ENCODE measurements at regions not wholly inside any gene's neighbourhood (a gene's known extent, or its start where the extent isn't known, plus 50 kb on each side); places are given as distances from the start of the nearest gene placed in this dataset.

DNA sequence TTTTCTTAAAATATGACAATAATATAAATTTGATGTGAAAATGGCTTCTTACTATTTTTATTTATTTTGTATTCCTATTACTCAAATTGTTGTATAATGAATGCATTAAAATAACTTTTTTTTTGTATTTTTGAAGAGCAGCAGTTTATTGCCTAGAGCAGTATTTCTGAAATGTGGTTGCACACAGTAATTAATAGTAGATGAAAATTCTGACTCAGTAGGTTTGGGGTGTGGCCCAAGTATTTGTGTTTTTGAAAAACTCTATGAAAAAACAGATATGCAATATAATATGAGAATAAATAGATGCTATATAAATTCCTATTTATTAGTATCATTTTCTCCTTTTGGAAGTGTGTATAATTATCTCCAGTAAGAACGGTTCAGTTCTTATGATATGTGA, 2225.3 kb upstream of the C9orf72 start:
- DNase-seq, result no peak

DNA sequence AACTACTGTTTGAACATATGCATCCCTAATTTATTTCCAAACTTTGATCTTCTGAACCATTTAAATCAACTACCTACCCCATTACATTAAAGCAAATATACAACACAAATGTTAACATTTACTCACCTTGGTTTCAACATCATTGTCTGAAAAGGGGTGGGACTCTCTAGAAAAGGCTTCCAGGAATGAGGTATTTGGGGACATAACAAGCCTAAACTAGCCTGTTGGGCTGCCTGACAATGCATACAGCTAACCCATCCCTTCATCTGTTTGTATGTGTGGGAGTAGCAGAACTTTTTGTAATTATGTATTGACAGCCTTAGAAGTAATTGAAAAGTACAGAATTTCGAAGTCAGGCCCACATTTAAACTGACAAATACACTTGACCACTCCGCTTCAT, 2225.9 kb upstream of the C9orf72 start:
- DNase-seq, result no peak

DNA sequence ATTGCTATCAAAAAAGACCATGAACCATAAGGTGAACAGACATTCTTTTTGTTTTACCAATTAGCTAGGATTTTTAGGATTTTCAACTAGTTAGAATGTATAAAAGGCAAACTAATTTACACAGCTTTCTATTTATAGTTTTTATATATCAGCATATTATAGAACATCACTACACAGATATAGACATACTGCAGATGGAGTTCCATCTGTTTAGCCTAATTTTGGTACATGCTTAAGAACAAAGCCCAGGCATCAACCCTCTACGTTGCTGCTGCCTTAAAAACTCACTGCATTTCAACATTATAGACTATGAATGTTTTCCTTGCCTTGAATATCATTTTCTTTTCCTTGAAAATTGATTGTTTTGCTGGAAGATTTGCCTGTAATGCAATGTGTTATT, 2227.5 kb upstream of the C9orf72 start:
- DNase-seq, result no peak

DNA sequence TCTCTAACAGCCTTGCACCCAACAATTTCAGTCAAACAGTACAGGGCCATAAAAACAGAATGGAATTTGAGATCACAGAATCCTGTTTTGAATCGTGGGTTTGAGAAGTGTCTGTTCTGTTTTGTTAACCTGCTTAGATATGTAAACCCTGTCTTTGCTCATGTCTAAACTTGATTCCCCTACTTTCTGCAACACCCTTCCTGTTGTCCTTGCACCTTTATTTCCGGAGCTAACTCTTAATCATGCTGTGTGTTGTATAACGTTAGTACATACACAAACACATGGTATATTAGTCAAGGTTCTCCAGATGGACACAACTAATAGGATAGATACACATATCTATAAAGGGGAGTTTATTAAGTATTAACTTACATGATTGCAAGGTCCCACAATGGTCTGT, 2229.2 kb upstream of the C9orf72 start:
- DNase-seq, result no peak

DNA sequence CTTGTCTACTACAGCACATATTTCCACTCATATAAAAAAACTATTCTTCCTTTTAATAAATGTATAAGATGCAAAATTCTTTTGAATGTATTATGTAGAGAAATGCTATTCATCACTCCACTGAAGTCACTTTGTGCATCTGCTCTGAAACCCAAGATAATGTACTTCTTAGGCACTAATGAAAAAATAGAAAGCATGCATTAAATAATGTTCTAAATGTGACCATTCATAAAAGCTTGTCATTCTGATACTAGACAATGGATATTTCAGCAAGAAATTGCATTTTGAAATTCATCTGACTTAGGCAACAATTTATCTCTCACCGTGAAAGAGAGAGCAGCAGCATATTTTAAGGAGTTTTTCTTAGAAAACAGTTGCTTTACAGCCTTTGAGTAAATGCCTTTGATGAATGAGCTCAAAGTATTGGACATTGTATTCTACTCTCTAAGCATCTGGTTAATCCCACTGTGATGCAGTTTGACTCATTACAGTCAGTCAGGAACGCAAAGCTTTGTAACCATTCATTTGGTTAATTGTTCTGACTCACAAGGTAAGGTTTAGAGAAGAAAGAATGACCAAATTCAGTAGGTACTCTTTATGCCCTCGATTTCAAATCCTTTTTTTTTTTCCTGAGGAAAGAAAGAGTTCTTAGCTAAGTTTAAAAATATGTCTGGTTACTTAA, 2233.8 kb upstream of the C9orf72 start:
- no peak for DNase-seq

DNA sequence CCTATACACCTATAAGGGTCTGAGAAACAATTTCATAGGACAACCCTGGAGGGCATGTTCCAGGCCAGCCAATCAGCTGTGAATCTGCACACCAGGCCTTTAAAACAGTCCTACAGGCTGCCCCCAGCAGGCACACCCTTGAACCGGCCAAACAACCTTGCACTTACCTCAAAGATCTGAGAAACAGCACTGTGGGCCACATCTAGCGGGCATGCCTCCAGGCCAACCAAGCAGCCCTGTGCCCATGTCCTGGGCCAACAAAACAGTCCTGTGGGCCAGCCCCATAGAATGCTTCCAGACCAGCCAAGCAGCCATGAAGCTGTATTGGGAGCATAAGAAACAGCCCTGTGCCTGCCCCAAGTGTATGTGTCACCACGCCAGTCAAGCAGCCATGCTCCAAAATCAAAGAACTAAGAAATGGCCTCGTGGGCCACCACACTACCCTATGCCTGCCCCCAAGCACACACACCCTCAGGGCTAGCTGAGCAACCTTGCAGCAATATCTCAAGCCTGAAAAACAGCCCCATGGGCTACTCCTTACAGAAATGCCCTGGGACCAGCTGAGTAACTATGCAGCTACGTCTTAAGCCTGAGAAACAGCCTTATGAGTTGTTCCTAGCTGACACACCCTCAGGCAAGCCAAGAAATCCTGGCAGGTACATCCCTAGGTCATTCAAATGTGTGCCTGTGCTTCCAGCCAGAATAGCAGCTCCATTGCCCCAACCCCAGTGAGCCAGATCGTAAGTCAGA, 2243.8 kb upstream of the C9orf72 start:
- no peak for DNase-seq

DNA sequence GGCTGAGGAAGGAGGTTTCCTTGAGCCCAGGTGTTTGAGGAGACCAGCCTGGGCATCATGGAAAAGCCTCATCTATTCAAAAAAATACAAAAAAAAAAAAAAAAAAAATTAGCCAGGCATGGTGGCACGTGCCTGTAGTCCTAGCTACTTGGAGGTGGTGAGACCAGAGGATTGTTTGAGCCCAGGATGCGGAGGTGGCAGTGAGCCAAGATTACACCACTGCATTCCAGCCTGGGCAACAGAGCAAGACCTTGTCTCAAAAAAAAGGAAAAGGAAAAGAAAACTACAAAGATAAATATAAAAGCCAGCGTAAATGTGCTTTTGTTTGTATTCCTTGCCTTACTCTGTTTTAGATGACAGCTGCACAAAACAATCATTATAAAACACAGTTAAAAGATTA, 2249.2 kb upstream of the C9orf72 start:
- no peak for DNase-seq

DNA sequence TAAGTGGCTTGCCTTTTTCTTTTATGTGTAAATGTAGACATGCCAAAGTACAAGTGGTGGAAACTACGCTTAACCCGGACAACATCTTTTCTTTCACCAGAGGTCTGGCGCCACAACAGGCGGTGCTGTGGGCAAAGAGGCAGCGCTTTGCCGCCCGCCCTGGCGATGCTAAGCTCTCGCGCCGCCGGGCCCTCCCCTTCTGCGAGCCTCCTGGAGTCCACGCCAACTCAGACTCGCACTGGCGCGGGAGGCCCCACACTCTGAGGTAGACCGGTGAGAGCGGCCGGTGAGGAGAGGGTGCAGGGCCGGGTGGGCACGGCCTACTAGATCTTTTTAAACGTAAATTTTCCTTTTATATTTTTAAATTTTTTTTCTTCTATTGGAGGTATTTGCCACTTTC, 2253.1 kb upstream of the C9orf72 start:
- DNase-seq, result no peak

DNA sequence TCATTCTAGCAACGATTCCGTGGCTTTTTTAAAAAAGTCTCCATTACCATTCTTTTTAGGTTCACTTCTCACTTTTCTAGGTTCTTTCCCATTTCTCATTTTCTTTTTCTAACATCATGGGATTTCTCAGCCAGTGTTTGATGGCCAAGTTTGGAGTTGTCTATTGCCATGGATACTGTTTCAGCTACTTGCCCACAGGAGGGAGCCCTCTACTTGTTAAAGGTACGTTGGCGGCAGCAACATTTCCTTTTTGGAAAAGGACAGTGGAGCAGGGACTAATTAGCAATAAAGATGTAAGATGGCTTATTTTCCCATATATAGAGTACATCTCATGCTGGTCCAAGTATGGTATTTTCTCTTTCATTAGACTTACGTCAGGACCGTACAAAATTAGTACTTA, 2257.5 kb upstream of the C9orf72 start:
- no peak for DNase-seq

DNA sequence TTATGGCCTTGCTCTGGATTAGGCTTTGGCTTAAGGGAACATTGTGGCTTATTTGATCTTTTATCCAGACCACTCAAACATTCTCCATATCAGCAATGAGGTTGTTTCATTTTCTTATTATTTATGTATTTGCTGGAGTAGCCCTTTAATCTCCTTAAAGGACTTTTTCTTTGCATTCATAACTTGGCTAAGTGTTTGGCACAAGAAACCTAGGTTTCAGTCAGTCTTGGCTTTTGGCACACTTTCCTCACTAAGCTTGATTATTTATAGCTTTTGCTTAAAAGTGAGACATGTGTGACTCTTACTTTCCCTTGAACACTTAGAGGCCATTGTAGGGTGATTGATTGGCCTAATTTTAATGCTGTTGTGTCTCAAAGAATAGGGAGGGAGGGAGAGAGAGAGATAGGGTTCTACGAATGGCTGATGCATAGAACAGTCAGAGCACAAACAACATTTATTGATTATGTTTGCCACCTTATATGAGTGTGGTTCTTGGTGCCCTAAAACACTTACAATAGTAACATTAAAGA, 2265.3 kb upstream of the C9orf72 start:
- DNase-seq, result no peak

DNA sequence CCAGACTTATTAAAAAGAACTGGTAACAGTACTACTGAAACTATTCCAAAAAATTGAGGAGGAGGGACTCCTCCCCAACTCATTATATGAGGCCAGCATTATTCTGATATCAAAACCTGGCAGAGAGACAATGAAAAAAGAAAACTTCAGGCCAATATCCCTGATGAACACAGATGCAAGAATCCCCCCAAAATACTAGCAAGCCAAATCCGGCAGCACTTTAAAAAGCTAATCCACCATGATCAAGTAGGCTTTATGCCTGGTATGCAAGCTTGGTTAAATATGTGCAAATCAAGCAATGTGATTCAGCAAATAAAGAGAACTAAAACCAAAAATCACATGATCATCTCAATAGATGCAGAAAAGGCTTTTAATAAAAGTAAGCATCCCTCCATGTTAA, 2271.0 kb upstream of the C9orf72 start:
- no peak for DNase-seq

DNA sequence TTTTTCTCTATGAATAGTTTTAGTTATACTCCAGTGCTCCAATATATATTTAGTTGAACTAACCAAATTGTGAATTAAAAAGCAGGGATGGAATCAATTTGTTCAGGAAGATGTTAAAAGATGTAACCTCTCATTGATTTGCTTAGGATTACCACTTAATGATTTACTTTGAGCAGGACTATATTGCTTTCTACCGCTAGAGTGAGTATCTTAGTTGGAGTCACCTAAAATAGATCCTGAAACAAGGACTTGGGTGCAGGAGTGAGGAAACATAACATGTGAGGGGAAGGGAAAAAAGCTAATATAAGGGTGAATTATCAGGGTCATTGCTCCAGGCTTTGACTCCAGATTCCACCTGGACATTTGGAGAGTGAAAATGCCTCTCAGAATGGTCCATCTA, 2277.4 kb upstream of the C9orf72 start:
- no peak for DNase-seq

DNA sequence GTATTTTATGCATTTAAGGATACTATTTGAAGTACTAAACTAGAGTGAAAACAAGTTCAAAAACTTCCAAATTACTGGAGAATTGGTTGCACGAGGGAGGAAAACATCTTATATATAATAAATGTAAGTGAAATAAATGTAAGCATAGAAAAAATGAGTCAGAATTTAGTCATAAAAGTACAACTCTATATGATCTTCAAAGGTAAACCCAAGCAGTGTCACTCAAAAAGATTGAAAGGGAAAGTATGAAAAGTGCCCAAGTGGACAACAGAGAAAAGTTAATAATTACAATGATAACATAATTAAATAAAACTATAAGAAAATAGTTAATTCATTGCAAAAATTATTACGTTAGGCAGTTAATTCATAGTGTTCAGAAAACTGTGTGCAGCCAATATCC, 2288.5 kb upstream of the C9orf72 start:
- no peak for DNase-seq

DNA sequence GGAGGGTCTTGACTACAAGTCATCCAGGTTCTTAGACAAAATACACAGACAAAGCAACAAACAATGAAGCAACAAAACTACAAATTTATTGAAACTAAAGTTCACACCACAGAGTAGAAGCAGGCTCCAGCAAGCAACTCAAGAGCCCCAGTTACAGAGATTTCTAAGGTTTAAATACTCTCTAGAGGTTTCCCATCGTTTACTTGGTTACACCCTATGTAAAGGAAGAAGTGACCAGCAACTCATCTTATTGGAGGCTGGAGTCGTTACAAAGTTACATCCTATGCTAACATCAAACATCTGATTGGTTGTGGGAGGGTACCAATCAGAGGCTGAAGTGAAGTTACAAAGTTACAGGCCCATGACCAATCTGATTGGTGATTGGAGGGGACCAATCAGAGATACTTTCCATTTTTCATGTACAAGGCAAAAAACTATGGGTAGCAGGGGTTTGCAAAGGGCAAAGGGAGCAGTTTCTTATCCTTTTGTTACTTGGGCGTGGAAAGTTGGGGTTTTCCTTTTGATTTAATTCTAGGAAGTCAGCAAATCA, 2292.6 kb upstream of the C9orf72 start:
- no peak for DNase-seq

DNA sequence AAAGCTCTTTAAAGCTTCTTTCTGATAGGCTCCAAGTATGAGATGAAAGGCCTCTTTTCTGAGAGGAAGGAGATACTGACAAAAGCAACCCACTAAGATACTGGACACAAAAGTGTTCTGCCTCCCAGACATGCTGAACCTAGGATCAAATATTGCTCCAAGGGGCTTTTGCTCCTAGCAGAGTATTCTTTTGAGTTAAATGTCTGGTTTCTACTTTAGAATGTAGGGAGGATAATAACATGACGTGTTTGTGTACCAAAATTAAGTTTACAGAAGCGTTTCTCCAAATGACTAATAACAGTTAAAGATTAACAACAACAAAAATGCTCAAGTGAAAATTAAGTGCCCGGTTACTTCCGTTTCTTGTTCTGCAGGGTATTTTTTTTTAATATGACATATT, 2293.3 kb upstream of the C9orf72 start:
- no peak for DNase-seq

DNA sequence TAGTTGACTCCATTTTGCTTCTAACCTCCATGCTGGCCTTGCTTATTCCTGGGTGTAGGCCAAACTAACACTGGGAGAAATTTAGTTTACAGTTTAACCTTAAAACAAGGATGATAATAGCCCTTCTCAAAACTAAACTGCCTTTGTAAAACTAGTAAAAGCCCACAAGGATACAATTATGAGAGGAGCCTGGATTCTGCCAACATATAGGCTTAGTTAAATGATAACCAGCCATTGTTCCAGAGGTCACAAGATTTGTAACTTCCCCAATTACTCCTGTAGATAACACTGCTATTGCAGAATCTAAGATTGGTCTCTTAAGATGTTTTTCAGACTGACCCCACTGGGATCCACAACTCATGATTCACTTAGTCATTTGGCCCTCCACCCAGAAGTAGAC, 2300.3 kb upstream of the C9orf72 start:
- no peak for DNase-seq

DNA sequence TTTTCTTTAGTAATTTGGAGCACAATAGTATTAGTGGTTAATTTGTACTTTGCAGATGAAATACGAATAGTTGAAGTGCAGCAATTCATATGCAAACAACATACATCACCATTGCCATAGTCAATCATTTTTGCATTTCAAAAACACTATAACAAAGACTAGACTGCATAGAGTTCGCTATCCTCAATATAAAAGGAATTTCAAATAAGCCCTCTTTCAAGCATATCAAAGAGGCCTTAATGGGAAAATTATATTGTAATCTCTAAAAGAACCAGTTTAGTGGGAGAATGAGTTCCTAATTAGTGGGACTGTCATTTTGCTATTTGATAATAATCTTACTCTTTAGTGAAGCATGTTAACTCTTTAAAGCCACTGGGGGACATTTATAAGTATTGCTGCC, 2302.3 kb upstream of the C9orf72 start:
- no peak for DNase-seq

DNA sequence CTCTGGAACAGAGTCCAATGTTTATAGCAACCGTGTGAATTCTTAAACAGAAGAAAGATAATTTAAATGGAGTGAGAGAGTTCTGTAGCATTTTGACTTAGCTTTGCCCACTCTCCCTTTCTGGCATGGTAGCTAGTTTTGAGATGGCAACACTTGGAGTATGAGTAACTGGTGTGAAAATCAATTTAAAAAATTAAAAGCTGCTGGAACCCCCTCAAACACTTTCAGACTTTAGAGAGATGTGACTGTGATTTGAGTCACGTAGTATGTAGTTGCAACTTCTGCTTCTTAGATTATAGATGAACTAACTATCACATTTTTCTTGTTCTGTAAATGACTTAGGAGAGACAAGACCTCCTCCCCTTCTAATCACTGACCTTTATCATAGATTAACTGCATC, 2309.5 kb upstream of the C9orf72 start:
- no peak for DNase-seq

DNA sequence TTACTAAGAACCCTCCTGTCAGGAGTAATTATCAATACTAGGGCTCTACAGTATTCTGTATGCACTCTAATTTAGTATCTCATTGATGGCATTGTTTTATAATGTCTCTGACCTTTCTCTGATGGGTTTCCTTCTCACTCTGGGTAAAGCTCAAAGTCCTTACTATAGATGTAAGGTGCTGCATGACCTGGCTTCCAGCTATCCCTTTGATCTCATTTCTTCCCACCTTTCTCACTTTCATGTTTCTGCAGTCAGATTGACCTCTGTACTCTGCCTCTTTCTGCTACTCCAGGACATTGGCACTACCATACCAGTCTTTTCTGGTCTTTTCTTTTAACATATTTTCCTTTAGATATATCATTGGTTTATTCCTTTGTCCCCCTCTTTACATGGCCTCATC, 2332.8 kb upstream of the C9orf72 start:
- no peak for DNase-seq

DNA sequence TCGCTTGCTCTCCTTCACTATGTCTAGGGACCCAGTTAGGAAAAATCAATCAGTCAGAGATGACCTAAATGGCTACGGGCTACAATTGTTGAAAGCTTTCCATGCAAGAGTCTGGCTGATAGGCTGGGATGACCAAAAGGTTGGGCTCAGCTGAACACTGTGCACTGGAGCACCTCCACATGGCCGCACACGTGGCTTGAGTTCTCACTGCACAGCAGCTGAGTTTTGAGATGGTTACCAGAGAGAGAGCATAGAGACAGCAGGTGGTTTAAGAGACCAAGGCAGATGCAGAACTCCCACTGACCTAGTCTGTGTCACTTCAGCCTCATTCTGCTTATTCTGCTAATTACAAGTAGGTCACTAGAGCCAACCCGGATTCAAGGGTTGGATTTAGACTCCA, 2354.8 kb upstream of the C9orf72 start:
- DNase-seq, result no peak

DNA sequence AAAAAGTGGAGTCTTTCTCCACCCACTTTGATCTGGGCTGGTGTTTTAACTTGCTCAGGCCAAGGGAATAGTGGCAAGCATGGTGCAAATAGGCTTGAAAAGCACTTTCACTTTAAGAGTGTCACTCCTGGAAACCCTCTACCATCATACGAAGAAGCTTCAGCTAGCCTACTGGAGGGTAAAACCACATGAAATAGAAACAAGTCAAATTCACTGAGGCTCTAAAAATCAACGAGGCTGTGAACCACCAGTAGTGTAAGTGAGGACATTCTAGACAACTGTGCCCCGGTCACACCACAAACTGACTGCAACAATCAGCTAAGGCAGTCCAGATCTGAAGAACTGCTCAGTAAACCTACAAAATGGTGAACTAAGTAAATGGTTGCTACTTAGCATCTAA, 2366.3 kb upstream of the C9orf72 start:
- DNase-seq, result no peak

DNA sequence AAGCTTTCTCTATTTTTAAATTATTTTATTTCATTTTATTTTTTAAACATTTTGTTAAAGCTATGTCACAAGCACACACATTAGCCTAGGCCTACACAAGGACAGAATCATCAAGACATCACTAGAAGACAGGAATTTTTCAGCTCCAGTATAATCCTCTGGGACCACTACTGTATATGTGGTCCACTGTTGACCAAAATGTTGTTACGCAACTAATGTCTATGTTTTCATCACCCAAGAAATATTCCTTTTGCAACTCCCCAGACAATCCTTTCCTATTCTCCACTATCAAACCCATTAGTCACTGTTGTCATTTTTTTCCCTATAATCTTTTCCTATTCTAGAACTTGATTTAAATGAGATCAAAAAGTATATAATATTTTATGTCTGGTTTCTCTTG, 2371.7 kb upstream of the C9orf72 start:
- DNase-seq, result no peak

DNA sequence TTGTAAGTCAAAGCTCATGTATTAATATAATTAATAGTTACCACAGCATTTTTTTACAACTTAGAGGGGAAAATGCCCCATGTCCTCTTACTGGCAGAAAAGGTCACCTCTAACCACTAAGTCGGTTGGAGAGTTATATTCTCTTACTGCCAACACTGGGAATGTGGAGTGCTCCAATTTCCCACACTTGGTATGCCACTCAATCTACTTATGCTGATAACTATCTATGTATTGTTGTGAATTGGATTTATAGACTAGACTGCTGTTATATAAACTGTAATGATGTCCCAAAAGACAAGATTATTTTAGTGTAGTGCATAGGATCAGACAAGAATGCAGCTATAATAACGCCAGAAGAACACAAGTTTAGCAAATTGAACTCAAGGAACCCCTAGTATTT, 2385.2 kb upstream of the C9orf72 start:
- no peak for DNase-seq

DNA sequence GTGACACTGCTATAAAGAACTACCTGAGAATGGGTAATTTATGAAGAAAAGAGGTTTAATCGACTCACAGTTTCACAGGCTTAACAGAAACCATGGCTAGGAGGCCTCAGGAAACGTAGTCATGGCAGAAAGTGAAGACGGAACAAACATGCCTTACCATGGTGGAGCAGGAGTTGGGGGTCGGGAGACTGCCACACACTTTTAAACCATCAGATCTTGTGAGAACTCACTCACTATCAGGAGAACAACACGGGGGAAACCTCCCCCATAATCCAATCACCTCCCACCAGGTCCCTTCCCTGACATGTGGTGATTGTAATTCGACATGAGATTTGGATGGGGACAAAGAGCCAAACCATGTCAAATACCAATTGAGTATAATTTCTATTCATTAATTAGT, 2392.6 kb upstream of the C9orf72 start:
- no peak for DNase-seq
